AG09319 (cell line): ENCODE measurements at regions not wholly inside any gene's neighbourhood (a gene's known extent, or its start where the extent isn't known, plus 50 kb on each side); places are given as distances from the start of the nearest gene placed in this dataset.

Source experiments
- DNase-seq: peaks from one replicate; pipeline ENCODE4 v3.0.0-alpha.2; 2010; ENCODE audit warnings: low read depth; ENCODE audit errors: extremely low read depth
- TF ChIP-seq, protein P1 (sequence below): IDR thresholded peaks from 2 replicates; pipeline ENCODE4 v1.5.1; 2011; ENCODE audit warnings: low read depth, mild to moderate bottlenecking, inconsistent platforms, low read length, moderate library complexity

DNA sequence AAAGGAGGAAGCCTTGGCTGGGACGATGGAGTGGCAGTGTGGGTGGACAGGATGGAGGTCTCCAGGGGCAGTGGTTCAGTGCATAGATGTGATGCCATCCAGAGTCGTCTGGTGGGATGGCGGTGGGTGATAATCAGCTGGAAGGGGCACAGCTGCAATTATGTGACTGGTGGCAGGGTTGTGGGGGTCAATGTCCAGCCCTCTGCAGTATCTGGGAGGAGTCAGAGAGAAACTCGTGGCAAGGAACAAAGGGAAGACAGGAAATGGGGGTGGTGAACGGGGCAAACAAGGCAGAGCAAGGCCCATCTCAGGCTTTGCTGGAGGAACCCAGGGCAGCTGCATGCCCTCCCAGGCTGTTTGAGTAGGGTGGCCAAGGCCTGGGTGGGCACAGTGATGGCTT lies 118.3 kb upstream of the USP24 start:
- DNase-seq: no peak
- TF ChIP-seq, protein P1, sequence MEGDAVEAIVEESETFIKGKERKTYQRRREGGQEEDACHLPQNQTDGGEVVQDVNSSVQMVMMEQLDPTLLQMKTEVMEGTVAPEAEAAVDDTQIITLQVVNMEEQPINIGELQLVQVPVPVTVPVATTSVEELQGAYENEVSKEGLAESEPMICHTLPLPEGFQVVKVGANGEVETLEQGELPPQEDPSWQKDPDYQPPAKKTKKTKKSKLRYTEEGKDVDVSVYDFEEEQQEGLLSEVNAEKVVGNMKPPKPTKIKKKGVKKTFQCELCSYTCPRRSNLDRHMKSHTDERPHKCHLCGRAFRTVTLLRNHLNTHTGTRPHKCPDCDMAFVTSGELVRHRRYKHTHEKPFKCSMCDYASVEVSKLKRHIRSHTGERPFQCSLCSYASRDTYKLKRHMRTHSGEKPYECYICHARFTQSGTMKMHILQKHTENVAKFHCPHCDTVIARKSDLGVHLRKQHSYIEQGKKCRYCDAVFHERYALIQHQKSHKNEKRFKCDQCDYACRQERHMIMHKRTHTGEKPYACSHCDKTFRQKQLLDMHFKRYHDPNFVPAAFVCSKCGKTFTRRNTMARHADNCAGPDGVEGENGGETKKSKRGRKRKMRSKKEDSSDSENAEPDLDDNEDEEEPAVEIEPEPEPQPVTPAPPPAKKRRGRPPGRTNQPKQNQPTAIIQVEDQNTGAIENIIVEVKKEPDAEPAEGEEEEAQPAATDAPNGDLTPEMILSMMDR: no peak

DNA sequence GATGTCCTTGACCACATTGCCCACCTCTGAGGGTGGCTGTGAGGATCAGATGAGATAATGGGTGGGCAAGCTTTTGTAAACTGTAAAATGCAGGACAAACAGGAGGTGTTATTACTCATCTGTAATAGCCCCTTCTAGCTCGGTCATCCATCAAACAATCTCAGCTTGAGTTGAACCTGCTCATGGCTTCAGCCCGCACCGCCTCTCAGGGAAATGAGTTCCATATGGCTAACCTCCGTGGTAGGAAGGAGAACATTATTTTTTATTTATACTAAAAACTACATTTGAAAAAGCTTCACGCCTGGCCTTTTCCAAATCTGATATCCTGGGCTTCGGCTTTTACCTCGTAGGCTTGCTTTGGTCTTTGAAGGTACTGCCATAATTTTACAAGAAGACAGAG lies 116.2 kb upstream of the USP24 start:
- DNase-seq: no peak
- TF ChIP-seq, protein P1: no peak

DNA sequence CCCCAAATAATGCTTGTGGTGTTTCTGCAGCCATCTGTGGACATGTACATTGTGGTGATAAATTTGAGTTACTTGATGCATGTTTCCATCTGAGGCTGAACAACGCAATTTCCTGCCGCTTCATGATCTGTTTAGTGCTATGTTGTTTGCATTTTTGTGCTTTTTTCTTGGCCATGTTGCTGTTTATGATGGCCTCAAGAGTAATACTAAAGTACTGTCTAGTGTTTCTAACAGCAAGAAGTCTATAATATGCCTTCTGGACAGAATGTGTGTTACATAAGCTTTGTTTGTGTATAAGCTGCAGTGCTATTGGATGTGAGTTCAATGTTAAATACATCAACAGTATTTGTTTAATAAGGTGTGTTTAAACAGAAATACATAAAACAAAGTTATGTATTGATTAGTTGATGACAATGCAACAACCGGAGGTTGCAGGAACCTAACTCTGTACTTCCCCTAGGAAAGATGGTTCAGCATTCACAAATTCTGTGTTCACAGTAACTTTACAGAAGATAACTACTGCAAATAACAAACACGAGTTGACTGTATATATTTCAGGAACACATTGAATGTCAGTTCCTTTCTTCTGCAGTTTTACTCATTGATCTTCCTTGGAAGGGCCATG lies 114.8 kb upstream of the USP24 start:
- TF ChIP-seq, protein P1: no peak

DNA sequence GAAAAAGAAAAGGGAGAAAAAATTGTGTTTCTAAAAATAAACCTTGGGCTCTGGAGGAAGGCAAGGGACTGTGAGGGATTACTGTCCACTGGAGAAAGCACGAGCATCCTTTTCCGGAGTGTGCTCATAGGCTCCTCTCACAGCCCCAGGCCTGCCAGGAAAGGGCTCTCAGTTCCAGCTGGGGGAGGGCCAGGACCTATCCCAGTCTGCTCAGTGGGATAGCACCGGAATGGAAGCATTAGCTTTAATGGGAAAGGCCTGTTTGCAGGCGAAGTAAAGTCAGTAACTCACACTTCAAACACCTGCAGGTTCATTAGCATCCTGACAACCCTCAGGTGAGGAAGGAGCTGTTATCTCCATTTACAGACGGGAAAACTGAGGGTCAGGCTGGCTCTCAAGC lies 113.9 kb upstream of the USP24 start:
- TF ChIP-seq, protein P1: no peak
- no peak for DNase-seq

More for the DNA sequence above, 114.8 kb upstream of the USP24 start:
- DNase-seq: no peak

DNA sequence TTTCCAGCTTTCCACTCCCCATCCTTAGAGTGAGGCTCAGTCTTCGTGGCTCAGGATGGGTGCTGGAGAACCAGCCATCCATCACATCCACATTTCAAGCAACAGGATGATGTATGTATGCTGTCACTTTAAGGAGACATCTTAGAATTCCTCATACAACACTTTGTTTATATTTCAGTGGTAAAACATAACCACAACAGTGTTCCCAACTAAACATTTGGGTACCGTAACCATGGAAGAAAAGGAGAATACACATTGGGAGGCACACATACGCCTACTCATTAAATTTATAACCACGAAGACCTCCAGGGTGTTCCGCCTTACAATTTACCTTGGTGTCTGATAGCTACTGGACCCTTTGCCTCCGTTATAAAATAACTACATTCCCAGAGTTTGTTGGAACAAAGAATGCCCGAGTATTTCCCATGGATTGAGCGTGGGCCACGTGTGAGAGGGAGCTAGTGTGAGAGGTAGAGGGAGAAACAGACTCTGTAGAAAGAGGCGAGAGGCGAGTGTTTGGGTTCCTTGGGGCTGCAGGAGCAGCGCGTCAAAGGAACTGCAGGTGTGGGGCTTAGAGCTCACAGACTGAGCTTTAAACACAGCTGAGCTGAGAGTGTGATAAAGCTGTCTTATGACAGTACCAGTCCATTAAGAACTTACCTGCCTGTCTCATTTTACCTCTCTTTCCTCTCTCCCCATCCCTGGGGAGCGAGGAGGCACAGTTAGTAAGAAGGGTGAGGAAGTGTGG lies 111.5 kb upstream of the USP24 start:
- no peak for DNase-seq
- TF ChIP-seq, protein P1: no peak

DNA sequence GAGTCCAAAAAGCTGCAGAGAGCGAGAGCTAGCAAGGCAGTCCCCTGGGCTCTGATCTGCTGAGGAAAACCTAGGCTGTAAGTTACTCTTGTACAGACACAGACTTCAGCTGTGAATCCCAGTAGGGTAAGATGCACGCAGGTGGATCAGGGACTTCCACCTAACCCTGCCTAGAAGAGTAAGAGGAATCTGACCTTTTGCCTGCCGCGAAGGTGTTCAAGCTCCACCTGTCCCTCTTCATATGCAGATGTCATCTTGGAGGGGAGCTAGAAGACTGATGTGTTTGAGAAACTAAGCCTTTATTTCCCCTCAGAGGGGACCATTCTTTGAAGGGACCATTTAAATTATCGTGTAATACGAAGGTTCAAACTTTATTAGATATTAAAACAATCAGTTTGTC lies 108.6 kb upstream of the USP24 start:
- TF ChIP-seq, protein P1: no peak
- no peak for DNase-seq

DNA sequence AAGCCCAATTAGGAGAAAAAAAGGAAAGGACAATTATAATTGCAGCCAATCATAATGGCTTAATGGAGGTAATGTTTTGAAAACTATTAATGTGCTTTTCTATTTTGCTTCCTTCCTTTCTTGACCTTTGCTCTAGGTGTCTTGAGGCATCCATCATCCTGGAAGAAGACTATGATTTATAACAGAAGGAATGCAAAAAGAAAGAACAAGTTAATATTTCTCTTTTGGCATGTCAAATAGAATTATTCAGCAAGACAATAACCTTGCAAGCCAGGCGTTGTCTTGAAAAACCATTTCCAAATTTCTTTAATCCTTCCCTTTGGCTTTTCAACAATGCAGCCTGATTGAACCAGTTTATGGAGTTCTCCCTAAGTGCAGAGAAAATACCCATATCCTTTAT lies 107.7 kb upstream of the USP24 start:
- DNase-seq: no peak
- TF ChIP-seq, protein P1: no peak
